ENCODE measurements at regions not wholly inside any gene's neighbourhood (a gene's known extent, or its start where the extent isn't known, plus 50 kb on each side); places are given as distances from the start of the nearest gene placed in this dataset.
"Not testable (repeated sequence)": the region's sequence is repeated elsewhere in the genome, so short reads cannot be mapped to it uniquely, and the experiment has no call there.

- DNase-seq (ENCODE audit: low spot score), result no peak
Measured at GRCh38 chr7:94706996-94707740, 51.2 kb upstream of the SGCE start.

GRCh38 chr7:94710256-94710655 lies 54.3 kb upstream of the SGCE start:
- no peak for DNase-seq (ENCODE audit: low spot score)

GRCh38 chr7:94722360-94722759 lies 66.4 kb upstream of the SGCE start:
- not testable (repeated sequence) for DNase-seq (ENCODE audit: low spot score)

GRCh38 chr7:94728893-94729292 lies 73.0 kb upstream of the SGCE start:
- DNase-seq (ENCODE audit: low spot score), result not testable (repeated sequence)

GRCh38 chr7:94738071-94738470 lies 82.1 kb upstream of the SGCE start:
- no peak for DNase-seq (ENCODE audit: low spot score)

- DNase-seq (ENCODE audit: low spot score), result no peak
Measured at GRCh38 chr7:94739180-94739579, 83.2 kb upstream of the SGCE start.

GRCh38 chr7:94740509-94740908 lies 84.6 kb upstream of the SGCE start:
- no peak for DNase-seq (ENCODE audit: low spot score)

GRCh38 chr7:94741179-94741578 lies 85.2 kb upstream of the SGCE start:
- no peak for DNase-seq (ENCODE audit: low spot score)

GRCh38 chr7:94748376-94748775 lies 92.4 kb upstream of the SGCE start:
- DNase-seq (ENCODE audit: low spot score), result no peak

GRCh38 chr7:94760446-94761100 lies 104.6 kb upstream of the SGCE start:
- no peak for DNase-seq (ENCODE audit: low spot score)

- DNase-seq (ENCODE audit: low spot score), result no peak
Measured at GRCh38 chr7:94761451-94761850, 105.5 kb upstream of the SGCE start.

GRCh38 chr7:94763268-94763667 lies 107.3 kb upstream of the SGCE start:
- DNase-seq (ENCODE audit: low spot score), result peak; percentile 20

GRCh38 chr7:94769724-94770123 lies 113.8 kb upstream of the SGCE start:
- no peak for DNase-seq (ENCODE audit: low spot score)

- DNase-seq (ENCODE audit: low spot score), result no peak
Measured at GRCh38 chr7:94778711-94779459, 123.0 kb upstream of the SGCE start.

- DNase-seq (ENCODE audit: low spot score), result no peak
Measured at GRCh38 chr7:94779861-94780260, 123.9 kb upstream of the SGCE start.

- no peak for DNase-seq (ENCODE audit: low spot score)
Measured at GRCh38 chr7:94781236-94781635, 125.3 kb upstream of the SGCE start.

- DNase-seq (ENCODE audit: low spot score), result no peak
Measured at GRCh38 chr7:94782777-94783176, 124.6 kb upstream of the PPP1R9A start.

GRCh38 chr7:94787285-94787684 lies 120.1 kb upstream of the PPP1R9A start:
- no peak for DNase-seq (ENCODE audit: low spot score)

- not testable (repeated sequence) for DNase-seq (ENCODE audit: low spot score)
Measured at GRCh38 chr7:94788378-94788777, 119.0 kb upstream of the PPP1R9A start.

- DNase-seq (ENCODE audit: low spot score), result no peak
Measured at GRCh38 chr7:94792241-94792640, 115.2 kb upstream of the PPP1R9A start.

GRCh38 chr7:94797404-94797803 lies 110.0 kb upstream of the PPP1R9A start:
- not testable (repeated sequence) for DNase-seq (ENCODE audit: low spot score)

- DNase-seq (ENCODE audit: low spot score), result no peak
Measured at GRCh38 chr7:94803821-94804220, 103.6 kb upstream of the PPP1R9A start.

GRCh38 chr7:94808673-94809072 lies 98.7 kb upstream of the PPP1R9A start:
- not testable (repeated sequence) for DNase-seq (ENCODE audit: low spot score)

All from AG08395 (cell line).